GM19238 (cell line): ENCODE measurements at regions not wholly inside any gene's neighbourhood (a gene's known extent, or its start where the extent isn't known, plus 50 kb on each side); places are given as distances from the start of the nearest gene placed in this dataset.
"Not testable (repeated sequence)": the region's sequence is repeated elsewhere in the genome, so short reads cannot be mapped to it uniquely, and the experiment has no call there.

Experiments used
- DNase-seq: peaks from one replicate; pipeline ENCODE4 v3.0.0; 2011; ENCODE audit warnings: low spot score; ENCODE audit not compliant: insufficient read length

DNA sequence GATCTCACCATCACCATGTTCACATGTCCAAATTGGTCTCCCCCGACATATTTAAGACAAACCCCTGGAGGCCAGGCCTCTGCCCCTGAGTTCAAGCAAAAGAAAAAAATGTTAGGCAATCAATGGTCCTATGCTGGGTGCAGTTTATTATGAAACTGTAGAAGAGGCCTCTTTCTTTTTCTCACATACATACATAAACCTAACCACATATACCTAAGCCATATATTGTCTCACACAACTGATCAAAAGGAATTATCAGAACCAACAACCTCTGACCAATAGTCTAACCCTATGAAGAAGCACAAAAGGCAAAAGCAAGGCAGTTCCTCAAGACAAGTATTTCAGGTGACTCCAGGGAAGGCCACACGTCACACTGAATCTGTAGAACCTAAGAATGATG is 49.9 kb downstream of the ILRUN start:
- DNase-seq = no peak

DNA sequence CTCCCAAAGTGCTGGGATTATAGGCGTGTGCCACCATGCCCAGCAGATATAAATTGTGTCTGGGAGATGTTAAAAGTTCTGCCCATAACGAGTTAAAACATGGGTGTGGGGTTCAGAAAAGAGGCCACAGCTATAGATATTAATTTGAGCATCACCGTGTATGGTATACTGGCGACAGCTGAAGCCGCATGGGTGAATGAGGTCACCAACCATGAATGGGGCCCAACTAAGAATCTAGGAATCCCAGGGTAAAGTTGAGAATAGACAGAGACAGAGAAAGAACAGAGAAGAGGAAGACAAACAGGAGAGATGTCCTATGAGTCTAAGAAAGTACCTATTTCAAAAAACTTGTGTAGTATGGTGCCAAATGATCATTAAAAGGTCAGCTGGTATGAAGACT is 50.9 kb downstream of the ILRUN start:
- no peak for DNase-seq

DNA sequence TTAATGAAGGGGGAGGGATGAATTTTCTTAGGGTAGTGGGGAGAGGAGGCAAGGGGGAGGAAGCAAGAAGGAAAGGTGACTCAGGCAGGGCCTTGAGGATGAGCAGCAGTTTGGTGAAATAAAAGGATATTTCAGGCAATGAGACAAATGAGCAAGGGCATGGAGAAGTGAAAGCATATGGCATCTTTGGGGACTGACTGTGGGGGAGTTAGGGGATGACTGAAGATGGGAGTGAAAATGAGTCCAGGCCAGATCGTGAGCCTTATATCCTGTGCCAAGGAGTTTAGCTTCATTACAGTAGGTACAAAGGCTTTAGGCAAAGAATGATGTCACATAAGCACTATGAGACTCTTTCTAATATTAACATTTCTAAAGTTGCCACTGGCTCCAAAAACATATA is 51.9 kb downstream of the ILRUN start:
- DNase-seq = no peak

DNA sequence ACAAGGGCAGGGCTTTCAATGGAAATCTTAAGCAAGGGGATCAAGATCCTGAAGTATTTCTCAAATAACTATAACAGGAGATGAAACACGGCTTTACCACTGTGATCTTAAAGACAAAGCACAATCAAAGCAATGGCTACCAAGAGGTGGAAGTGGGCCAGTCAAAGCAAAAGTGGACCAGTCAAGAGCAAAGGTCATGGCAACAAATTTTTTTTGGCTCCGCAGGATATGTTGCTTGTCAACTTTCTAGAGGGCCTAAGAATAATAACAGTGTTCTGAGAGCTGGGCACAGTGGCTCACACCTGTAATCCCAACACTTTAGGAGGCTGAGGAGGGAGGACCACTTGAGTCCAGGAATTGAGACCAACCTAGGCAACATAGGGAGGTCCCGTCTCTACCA is 54.1 kb downstream of the ILRUN start:
- no peak for DNase-seq

DNA sequence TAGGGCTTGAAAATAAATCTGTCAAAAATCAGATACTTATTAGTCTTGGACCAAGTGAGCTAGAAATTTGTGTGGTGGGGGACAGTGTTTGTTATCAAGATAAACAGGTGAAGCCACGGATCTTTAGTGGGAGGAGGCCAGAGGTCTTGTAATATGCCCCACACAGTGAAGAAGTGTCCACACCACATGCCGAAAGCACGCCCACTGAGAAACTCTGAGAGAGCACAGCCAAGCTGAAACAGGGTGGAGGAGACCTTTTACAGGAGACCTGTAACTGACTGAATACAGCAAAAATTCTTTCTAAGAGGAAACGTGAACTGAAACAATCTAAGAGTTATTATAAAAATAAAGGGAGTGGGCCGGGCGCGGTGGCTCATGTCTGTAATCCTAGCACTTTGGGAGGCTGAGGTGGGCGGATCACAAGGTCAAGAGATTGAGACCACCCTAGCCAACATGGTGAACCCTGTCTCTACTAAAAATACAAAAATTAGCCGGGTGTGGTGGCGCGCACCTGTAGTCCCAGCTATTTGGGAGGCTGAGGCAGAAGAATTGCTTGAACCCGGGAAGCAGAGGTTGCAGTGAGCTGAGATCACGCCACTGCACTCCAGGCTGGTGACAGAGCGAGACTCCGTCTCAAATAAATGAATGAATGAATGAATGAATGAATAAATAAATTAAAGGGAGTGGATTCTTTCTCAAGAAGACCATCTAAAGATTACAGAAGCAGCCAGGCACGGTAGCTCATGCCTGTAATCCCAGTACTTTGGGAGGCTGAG is 56.3 kb downstream of the ILRUN start:
- DNase-seq = not testable (repeated sequence)

DNA sequence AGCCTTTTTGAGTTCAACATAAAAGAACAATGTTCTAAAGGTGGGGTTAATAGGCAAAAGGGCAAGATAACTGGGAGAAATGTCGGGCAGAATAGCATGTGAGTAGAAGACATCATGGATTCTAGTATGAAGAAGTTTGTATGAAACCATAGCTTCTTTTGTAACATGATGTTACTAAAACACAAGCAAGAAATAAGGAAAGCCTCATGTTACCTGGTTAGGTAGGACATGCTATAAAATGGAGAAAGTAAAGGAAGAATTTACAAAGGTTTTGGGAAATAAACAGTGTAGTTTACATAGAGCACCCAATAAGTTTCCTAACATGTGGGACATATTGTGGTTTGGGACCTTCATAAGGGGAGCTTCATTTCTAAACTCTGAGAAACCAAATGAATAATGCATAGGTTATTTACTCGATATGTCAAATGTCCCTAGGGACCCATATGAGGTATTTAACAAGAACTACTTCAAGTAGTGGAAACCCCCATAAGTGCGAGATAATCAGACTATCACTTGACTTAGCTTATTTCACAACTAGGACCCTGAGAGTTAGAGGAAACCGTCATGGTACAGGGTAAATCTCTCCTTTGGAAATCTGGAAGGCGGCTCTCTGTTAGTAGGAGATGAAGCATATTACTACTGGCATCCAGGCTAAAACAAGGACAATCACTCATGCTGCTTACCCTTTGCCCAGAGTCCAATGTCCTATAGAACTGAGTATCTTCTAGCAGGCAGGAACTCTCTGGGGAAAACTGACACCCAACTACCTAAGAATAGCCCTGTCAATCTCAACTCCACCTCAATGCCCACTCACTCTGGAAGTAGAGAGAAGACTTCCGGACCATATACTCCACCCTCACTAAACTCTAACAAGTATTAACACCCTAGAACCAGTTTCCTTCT is 57.5 kb downstream of the ILRUN start:
- peak; percentile 27 for DNase-seq

DNA sequence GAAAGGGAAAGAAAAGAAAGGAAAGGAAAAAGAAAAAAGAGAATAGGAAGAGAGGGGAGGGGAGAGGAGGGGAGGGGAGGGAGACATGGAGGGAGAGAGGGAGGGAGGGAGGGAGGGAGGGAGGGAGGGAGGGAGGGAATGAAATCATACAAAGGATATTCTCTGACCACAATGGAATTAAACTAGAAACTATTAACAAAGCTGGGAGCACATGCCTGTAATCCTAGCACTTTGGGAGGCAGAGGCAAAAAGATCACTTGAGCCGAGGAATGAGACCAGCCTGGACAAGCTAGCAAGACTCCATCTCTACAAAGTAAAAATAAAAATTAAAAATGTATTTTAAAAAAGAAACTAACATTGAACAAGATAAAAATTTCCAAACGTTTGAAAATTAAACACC is 62.8 kb downstream of the ILRUN start:
- no peak for DNase-seq

DNA sequence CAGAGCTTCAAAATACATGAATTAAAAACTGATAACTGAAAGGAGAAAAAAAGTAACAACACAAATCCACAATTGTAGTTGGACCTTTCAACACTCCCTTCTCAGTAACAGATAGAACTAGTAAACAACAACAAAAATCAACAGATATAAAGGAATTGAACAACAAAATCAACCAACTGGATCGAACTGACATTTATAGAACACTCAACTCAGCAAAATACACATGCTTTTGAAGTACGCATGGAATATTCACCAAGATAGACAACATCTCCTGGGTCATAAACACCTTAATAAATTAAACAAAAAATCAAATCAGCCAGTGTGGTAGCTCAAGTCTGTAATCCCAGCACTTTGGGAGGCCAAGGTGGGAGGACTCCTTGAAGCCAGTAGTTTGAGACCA is 63.3 kb downstream of the ILRUN start:
- DNase-seq = no peak

DNA sequence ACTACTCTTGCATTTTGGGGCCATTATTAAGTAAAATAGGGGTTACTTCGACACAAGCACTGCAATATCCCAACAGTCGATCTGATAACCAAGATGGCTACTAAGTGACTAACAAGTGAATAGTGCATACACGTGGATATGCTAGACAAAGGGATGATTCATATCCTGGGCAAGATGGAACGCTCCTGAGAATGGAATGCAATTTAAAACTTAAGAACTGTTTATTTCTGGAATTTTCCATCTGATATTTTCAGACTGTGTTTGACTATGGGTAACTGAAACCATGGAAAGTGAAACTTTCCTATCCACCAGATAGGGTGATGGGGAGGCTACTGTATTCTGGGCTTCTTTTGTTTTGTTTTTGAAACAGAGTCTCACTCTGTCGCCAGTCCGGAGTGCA is 66.5 kb downstream of the ILRUN start:
- no peak for DNase-seq

DNA sequence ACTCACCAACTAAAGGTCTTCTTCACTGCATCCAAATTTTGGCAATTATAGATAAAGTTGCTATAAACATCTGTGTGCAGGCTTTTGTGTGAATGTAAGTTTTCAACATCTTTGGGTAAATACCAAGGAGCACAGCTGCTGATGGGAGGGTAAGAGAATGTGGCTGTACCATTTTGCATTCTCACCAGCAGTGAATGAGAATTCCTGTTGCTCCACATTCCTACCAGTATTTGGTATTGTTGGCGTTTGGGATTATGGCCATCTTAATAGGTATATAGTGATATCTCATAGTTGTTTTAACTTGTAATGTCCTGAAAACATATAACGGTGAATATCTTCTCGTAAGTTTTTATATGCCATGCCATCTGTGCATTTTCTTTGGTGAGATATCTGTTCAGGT is 69.3 kb downstream of the ILRUN start:
- DNase-seq = no peak

DNA sequence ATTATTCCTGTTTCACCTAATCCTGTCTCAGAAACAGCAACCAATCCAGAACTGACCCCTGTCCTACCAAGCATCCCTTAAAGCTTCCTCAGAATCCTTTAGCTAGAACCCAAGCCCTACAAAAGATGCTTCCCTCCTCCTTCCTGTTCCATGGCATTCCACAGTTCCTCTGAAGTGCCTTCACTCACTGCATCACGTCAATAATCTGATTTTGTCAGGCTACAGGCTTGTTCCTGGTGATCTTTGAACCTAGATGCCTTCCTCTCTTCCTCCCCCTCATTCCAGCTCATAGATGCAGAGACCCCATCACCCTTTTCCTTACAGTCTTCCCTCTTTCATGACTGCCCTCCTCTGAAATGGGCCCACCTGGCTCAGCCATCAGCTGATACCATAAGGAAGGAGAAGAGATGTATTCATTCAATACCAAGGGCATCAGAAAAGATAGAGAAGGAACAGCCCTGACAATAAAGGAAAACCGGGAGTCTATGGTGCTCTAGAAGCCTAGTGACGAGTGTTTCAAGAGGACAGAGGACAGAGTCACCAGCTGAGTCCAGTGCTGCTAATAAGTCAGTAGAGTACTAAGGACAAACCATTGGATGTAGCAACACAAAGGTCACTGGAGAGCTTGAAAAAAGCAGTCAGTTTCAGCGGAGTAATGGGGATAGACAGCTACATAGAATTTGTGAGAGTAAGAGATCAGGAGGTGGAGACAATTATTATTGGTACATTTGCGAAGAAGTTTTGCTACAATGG is 62.5 kb upstream of the SPDEF start:
- DNase-seq = no peak

DNA sequence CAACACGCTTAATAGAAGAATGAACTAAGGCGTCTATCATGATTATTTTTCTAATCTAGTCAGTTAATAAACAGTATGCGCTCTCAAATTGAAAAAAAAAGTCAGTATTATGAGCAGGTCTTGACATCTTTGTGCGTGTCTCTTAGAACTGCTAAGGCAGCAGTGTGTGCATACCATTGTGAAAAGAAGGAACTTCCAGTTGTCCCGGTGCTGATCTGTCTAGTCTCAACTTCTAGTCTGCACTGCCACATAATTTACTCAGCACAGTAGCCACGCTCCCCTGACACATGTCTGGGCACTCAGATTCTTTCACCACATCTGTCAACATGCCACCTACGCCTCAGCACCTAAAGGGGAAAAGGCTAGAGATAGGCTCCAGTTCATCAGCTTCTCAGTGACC is 61.1 kb upstream of the SPDEF start:
- DNase-seq = no peak

DNA sequence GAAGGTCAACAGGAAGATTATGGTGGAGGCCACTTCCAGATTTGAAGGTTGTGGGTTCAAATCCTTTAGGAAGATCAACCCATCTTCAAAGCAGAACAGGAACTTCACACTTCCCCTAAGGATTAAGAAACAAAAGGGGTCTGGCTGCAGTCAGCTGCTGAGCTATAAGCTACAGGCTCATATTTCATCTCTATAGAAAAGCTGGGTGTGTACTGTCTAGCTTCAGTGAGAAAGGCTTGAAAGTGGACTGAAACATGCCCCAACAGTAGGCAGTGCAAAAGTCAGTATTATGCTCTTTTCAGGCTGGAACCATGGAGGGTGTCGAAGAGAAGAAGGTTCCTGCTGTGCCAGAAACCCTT is 60.1 kb upstream of the SPDEF start:
- DNase-seq = no peak

DNA sequence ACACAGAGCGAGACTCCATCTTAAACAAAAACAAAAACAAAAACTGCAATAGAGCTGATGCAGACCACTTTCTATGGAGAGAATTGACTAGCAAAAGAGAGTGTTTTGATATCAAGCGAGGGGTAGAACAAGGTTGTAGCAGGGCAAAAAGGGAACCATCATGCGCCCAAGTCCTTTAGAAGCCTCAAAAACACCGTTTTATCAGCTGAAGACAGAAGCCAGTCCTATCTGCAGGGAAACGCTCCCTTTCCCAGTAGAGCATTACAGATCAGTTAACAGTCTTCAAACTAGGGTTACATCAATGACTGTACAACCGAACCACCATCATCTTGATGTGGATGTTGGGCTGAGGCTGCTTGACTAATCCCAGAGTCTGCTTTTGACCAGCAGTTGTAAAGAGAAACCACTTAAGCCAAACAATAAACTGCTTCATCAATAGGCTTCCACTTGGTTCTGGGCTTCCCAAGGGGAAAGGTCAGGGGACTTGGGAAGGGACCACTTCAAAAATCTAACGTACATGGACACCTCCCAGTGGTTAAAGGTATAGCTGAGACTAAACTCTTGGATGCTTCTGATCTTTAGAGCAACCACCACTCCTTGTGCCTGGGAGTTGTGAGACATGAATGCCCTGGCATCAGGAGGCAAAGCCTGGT is 59.6 kb upstream of the SPDEF start:
- DNase-seq = no peak

DNA sequence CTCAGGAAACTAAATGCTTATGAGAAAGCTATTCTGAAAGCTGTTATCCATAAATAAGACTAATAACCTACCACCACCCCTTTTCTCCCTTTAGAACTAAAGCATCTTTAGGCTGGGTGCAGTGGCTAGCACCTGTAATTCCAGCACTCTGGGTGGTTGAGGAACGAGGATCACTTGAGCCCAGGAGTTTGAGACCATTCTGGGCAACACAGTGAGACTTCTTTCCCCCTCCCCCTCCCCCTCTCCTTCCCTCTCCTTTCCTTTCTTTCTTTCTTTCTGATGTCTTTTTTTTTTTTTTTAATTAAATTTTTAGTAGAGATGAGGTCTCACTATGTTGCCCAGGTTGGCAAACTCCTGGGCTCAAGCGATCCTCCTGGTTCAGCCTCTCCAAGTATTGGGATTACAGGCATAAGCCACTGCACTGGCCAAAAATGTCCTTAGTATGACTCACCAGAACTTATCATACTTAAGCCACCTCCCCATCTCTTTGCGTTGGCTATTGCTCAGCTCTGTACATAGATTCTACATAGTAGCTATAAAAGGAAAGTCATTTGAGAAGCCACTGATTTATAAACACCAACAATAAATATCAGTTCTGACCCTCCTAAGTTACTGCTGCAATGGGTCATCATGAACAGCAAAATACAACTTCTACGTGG is 54.8 kb upstream of the SPDEF start:
- no peak for DNase-seq

DNA sequence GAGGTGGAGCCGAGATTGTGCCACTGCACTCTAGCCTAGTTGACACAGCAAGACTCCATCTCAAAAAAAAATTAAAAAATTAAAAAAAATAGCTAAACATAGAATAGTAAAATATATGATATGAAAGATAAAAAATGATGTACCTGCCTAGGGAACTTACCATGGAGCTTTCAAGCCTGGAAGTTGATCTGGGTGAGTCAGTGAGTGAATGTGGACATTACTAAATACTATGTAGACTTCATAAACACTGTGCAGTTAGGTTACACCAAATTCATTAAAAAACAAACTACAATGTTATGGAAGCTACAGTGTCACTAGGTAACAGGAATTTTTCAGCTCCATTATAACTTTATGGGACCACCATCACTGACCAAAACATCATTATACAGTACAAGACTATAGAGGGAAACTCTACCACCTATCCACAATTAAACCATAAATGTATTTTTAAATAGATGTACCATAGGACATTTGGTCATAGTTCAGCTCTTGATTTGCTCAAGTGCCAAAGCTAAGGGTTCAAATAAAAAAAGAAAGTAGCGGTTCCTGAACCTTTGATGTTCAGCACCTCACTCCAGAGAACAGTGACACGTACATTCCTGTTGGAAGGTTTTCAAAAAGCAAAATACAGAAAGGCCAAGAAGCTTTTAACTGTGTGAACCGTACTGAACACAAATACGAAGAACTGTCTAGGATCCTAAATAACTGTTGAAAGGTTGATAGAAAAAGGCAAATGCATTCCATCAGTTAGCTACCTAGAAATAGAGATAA is 52.4 kb upstream of the SPDEF start:
- DNase-seq = no peak

DNA sequence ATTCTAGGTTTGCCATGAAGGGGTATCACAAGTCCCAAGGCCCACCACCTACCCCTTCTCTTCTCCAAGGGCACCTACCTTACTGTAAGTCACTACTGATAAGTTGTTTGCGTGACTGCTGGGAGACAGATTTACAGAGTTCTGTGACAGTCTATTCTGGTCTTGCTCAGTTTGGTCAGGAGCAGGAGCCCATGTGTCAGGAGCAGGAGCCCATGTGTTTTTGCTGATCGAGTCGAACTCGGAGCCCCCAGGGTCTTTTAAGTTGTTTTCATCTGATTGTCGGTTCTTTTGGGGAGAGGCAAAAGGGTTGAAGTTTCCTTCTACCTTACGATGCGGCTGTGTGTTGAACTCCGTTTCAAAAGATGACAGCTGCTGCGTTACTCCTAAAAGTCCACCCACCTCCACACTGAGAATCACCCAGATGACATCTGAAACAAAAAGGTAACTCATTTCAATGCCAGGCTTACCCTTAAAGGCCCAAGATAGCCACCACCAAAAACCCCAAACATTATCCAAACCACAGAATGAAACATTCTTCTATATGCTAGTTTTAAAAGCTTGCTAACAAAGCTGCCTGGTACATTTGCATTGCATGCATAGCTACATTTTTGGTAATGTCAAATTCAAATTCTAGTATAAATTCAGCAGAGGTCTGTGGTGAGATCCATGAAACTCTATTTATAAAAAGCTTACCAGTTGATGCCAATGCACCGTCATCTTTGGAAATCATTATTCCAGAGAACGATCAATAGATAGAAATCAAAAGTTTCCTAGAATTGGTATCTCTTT is 50.5 kb upstream of the SPDEF start:
- DNase-seq = no peak
